DMS53 treated with DMSO at 0.1 percent for 48 hours (cell line): ENCODE measurements at regions not wholly inside any gene's neighbourhood (a gene's known extent, or its start where the extent isn't known, plus 50 kb on each side); places are given as distances from the start of the nearest gene placed in this dataset.
"Not testable (repeated sequence)": the region's sequence is repeated elsewhere in the genome, so short reads cannot be mapped to it uniquely, and the experiment has no call there.

Experiments used
- DNase-seq: peaks from one replicate; lab custom pipeline; 2025; ENCODE audit not compliant: unreplicated experiment; lab: John Stamatoyannopoulos, UW

DNA sequence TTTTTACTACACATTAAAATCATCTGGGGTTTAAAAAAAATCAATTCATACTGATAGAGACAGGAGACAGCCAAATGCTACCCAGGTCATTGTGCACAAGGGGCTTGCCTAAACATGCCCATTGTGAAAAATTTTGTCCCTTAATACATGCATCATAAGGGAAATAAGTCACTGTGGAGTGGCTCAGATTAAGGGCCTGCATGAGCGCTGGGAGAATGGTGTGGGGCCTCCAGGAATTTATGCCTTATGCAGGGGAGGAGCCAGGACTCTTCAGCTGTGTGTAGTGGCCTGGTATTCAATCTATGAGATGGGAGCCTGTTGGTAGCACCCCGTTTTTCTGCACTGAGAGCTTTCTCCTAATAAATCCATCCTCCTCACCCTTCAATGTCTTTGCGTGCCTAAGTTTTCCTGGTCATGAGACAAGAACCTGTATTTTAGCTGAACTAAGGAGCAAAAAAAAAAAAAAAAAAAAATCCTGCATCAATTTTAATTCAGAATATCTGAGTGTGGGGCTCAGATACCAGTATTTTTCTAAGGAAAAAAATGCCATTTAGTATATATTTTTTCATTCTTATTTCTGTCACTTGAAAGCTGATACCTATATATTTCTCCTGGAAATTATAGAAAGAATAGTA is 997.6 kb upstream of the ATXN8OS start:
- DNase-seq: no peak

DNA sequence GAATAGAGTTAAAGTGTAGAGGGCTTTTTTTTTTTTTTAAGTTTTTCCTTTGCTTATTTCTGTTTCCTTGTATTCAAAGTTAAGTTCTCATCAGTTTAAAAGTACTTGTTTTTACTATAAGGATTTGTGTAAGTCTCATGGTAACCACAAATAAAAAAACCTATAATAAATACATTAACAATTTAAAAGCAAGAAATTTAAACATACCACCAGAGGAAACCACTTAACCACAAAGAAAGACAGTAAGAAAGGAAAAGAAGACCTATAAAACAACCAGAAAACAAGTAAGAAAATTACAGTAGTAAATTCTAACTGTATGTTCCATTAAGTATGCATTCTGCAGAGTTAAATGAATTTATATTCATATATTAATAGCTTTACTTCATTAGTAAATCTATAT is 999.1 kb upstream of the ATXN8OS start:
- DNase-seq: no peak

DNA sequence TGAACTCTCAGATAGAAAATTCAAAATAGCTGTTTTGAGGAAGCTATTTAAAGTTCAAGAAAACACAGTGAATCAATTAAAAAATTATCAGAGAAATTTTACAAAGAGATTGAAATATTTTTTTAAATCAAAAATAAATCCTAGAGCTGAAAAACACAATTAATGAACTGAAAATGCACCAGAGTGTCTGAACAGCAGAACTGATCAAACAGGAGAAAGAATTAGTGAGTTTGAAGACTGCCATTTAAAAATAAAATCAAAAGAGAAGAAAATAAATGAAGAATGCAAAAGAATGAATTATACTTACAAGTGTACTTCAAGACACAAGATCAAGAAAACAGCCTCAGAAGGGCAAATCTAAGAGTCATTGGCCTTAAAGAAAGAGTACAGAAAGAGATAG is 1000.2 kb upstream of the ATXN8OS start:
- no peak for DNase-seq

DNA sequence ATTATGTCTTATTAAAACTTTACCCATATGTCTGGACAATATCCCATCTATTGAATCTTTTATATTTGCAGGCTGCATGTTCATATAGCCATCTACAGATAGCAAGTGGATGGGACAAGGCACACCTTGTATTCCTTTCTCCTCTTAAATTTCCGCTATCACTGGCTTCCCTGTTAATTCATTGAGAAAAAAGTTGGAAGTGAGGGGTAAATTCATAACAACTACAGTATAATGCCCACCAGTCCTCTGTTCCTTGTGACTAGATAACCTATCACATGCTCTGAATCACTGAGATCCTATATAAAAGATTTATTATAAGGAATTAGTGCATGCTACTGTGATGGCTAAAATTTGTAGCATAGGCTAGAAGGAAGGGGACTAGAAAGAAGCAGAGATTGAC is 1005.8 kb upstream of the ATXN8OS start:
- no peak for DNase-seq

DNA sequence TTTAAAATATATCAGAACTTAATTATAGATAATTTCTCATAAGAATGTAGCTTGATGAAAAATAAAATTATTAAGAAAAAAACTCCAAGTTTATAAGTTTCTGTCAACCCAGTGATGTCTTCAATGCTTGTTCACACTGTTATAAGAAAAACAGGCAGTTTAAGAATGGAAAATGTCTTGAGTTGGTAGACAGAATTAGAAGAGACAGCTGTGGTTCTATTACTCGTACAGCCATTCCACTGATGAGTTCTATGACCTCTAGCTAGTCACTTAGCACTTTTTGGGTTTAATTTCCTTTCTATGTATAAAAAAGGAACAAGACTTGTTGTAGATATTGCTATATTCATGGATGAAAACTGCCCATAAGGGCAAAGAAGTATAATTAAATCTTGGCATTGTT is 1013.1 kb upstream of the ATXN8OS start:
- DNase-seq: no peak

DNA sequence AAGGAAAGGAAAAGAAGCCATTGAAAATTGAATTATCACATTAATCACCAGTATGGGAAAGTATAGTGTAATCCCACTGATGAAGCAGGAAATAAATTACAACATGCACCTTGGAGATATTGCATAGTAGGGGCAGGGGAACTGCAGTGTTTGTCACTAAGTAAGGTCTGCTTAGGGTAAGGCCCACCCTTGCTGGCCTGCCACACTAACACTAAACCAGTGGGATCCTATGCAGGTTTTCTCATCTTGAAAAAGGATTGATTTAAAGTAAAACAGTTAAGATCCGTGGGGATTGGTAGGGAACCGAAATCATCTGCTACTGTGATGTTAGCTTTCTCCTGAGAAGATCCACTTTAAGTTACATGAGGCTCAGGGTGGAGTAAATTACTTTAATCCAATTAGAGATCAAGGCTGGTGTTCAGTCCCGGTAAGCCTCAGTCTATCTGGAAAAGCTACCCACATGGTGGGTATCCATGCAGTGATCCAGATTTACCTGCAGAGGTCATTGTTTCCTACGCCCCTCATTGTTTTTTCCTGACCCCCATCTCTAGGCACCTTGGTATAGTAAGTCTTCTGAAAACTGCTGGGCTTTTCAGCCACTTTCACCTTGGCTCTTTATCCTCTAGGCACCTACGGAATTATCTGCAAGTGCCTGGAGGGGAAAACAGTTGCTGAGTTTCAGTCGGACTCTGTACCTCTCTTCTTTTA is 1014.9 kb upstream of the ATXN8OS start:
- DNase-seq: no peak

DNA sequence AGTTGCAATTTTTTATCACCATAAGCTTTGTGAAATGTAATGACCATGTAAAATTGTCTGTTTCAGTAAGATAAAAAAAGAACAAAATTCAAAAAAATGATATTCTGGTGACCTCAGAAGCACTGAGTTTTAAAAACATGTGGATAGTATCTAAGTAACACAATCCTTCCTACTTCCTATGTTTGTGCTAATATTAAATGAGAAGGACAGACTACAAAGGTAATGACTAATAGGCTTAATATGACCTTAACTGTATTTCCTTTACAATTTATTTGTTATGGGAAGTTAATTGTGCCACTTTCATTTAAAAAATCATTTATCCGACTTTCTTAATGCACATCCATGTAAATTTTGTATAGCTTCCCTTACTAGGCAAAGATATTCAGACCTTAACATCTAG is 1030.4 kb upstream of the ATXN8OS start:
- DNase-seq: no peak

DNA sequence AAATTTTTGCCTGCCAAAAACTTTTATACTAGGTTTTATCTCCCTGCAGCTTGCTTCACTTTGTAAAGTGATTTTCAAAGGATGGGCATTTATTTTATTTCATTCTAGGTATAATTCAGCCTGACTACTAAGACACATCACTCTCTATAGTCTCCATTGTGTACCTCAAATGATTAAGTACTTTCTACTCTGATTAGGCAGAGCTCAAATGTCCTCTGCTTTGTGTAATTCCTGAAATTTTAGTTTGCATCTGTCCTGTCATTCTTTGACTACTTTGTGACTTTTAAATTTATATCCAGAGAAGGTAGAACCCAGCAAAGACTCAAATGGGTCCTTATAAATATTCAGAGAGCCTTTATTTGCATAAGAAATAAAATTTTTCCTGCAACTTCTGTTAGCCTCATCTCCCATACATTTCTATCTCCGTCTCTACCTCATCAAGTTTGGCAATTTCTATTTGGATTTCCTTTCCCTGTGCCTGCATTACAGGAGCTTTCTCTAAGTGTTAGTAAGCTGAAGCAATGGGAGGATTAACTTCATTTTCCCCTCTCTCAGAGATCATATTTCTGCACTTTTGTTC is 1038.0 kb upstream of the ATXN8OS start:
- no peak for DNase-seq

DNA sequence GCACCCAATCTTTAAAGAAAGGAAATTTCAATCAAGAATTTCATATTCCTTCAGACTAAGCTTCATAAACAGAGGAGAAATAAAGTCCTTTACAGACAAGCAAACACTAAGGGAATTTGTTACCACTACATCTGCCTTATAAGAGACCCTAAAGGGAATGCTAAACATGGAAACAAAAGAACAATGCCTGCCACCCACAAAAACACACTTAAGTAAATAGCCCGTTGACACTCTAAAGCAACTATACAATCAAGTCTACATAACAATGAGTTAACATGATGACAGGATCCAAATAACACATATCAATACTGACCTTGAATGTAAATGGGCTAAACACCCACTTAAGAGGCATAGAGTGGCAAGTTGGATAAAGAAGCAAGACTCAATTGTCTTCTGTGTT is 1056.9 kb upstream of the ATXN8OS start:
- DNase-seq: no peak

DNA sequence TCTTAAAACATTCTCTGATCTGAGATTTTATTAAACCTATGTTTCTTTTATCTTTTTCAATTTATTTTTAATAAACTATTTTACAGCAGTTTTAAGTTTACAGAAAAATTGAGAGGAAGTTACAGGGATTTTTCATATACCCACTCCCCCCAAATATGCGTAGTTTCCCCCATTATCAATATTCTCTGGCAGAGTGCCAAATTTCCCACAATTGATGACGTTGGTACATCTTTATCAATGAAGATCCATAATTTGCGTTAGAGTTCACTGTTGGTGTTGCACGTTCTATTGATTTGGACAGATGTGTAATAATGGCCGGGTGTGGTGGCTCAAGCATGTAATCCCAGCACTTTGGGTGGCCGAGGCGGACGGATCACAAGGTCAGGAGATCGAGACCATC is 1063.0 kb upstream of the ATXN8OS start:
- no peak for DNase-seq

DNA sequence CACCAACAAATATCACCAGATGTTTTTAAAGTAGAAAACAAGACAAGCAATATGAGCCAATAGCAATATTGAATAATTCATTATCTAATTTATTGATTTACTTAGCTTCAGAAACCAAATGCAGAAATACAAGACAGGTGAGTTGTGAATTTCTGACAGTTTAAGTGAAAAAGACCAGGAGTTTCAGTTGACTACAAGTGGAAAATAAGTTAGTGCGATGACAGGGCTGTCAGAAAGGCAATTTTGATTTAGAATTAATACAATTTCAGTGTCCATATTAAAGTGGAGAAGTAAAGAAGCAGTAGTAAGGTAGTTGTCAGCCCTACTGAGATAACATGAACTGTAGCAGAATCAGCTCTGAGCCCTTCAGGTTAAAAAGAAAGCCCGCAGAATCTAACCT is 1066.7 kb upstream of the ATXN8OS start:
- no peak for DNase-seq

DNA sequence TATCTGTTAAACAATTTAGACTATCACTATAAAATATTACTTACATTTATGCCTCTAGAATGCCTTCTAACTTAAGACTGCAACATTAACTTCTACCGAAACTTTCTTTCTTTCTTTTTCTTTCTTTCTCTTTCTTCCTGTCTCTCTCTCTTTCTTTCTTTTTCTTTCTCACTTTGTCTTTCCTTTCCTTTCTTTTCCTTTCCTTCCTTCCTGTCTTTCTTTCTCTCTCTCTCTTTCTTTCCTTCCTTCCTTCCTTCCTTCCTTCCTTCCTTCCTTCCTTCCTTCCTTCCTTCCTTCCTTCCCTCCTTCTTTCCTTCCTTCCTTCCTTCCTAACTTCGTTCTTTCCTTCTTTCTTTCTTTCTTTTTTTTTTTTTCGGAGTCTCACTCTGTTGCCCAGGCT is 1071.9 kb upstream of the ATXN8OS start:
- no peak for DNase-seq

DNA sequence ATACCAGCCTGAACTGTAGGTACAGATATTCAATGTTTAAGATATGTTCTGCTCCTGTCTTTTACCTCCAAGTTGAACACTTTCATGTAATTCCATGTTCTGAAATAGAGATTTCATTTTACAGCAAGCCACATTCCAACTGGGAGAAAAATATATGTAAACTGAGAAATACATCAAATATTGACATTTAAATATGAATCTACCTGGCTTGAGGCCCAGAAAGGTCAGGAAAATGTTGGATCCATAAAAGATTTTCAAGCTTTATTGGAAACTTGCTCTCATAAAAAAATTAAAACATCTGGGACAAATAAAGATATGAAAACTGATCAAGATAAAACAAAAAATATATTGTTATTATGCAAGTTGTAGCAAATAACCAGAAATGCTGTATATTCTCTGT is 1078.7 kb upstream of the ATXN8OS start:
- no peak for DNase-seq

DNA sequence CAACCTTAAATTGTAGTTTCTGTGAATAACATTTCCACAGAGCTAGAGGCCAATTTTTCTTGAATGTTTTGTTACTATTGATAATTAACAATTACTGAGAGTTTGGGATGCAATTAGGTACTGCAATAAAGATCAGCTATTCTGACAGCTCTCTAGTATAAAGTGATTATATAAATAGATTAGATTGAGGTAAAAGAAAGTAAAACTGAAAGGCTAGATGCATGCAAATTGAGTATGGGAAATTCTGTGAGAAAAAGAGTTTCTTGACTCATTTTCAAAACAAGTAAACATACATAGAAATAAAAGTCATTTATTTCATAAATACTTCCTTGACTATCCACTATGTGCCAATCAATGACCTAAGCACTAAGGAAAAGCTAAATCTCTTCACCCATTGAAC is 1087.5 kb upstream of the ATXN8OS start:
- DNase-seq: no peak

DNA sequence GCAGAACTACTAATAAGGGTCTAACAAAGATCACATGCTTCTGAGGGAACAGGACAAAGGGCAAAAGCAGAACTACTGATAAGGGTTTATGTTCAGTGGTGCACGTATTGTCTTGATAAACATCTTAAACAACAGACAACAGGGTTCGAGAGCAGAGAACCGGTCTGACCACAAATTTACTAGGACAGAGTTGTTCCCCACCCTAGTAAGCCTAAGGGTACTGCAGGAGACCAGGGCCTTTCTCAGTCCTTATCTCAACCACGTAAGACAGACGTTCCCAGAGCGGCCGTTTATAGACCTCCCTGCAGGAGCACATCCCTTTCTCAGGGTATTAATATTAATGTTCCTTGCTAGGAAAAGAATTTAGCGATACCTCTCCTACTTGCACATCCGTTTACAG is 1089.5 kb upstream of the ATXN8OS start:
- DNase-seq: not testable (repeated sequence)

DNA sequence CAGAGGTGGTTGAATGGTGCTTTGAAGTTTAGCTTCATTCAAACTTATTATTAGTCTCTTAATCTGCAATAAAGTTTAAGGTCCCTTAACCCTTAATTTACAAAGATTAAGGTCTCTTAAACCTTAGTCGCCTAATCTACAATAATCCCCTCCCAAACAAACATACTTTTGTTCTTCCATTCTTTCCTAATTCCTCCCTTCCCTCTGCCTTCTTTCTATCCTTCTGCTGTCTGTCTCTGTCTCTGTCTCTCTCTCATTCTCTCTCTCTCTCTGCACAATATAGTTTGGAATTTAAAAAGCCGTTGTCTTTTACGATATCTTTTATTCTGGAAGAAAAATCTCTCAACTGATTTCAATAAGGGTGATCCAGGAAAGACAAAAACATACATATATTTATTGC is 1096.8 kb upstream of the ATXN8OS start:
- DNase-seq: no peak

DNA sequence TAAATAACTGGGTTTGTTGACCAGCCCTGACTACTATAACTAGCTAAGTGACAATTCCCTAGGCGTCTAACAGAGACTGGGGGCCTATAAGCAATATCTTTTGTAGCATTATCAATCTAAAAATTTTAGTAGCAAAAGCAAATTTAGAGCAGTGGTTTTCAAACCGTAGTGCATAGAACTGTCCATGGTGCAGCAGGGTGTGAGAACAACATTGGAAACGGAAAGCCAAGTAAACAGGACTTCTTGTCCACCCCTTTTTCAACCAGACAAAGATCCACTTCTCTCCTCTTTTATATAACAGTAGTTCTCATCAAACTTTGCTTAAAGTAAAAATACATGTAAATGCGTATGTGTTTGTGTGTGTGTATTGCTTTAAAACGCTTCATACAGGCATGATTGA is 1099.1 kb upstream of the ATXN8OS start:
- DNase-seq: no peak

DNA sequence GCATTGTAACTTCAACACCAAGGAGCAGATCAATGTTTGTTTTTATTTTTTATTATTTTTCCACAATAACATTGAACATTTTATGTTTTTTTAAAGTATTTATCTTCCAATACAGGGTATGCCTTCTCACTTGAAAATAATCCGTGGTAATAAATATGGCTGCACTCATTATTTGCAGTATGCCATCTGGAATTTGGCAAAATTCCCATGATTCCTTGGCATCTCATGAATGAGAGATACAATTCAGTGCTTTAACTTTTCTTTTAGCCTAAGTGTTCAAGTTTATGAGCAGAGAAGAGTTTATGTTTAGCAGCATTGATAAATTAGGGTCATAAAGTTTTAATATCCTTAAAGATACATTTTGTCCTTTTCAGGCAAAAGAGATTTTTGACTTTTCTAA is 1109.6 kb upstream of the ATXN8OS start:
- no peak for DNase-seq

DNA sequence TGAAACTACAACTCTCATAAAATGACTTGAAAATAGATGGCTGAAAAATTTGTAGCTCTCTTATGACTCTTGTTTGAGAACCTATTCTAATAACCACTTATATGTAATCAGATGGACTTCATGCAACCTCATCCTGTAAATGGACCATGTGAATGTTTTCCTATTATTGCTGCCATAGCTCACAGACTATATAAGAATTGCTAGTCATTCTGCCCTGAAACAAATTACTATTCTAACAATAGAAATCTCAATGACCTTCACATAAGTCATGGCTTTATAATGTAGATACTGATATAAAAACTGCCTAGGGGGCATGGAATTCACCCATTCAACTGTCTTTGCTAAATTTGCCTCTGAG is 1111.0 kb upstream of the ATXN8OS start:
- DNase-seq: no peak

DNA sequence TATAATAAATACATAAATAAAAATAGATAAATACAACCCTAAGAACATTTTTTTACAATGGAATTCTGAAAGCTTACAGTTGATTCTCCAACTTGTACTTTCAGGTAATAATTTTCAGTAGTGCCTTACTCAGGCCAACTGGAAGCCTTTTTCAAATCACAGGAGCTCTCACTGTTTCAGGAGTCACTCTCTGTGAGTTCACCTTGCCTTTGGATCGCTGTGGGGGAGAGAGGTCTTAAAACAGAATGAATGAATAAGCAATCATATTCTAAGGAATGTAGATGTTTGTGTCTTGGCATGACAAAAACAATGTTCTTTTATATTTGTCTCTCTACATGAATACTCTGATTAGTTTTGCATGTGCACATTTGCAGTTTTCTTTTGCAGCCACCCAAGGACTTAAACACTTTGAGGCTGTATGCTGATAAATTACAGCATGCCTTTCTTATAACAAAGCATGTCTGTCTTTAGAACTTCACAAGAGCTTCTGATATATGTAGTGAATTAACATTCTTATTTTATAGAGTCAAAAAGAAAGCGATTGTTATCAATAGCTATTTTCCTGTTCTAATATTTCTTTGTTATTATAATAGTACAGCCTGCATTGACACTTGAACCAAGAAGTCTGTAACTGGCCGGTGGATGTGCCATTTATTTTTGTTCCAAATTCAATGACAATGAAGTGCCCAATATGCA is 1111.5 kb upstream of the ATXN8OS start:
- DNase-seq: no peak

DNA sequence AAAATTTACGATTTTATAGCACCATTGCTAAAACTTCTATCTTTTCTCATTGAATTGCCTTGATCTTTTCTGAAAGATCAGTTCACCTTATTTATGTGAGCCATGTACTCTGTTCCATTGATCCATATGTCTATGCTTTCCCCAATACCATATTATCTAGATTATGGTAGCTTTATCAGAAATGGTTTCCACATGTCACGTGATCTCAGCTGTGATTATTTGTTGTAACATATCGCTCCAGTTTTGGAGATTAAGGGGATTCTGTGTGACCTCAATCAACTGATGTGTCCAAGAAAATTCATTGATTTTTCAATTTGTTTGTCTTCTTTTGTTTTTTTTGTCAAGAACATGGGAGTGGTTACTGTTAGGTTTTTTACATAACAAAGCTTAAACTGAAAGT is 1114.5 kb upstream of the ATXN8OS start:
- DNase-seq: no peak

DNA sequence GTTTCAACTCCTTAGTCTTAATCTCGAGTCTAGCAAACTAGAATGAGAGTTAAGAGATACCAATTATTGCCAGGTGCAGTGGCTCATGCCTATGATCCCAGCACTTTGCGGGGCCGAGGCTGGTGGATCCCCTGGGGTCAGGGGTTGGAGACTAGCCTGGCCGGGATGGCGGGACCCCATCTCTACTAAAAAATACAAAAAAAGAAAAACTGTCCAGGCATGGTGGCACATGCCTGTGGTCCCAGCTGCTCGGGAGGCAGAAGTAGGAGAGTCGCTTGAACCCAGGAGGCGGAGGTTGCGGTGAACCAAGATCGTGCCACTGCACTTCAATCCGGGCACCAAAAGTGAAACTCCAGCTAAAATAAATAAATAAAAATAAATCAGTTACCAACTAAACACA is 1119.5 kb upstream of the ATXN8OS start:
- no peak for DNase-seq
